ENCODE measurements at regions not wholly inside any gene's neighbourhood (a gene's known extent, or its start where the extent isn't known, plus 50 kb on each side); places are given as distances from the start of the nearest gene placed in this dataset.

DNA sequence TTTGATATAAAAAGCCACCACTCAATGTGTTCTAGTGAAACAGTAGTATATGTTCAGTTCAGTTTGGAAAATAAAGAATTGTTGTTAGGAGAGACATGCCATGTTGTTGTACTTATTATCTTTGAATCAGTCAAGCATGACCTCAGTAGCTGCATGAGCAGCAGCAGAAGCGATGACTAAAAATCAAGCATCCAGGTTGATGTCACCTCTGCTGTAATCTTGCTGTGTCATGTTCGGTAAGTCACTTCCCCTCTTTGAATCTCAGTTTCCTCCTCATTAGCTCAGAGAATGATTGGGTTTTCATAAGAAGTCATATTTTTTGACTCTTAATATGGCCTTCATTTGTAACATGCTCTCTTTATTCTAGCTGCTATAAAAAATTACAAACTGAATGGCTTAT, 428.4 kb upstream of the B3GALT2 start (continued):
- TF ChIP-seq, protein P1, sequence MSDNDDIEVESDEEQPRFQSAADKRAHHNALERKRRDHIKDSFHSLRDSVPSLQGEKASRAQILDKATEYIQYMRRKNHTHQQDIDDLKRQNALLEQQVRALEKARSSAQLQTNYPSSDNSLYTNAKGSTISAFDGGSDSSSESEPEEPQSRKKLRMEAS (IDR thresholded peaks at IDR 0.05) = no peak
- TF ChIP-seq SIN3A (IDR thresholded peaks at IDR 0.05; ENCODE audit: low read depth) (no peak), JUND (IDR thresholded peaks at IDR 0.05) (no peak), CBX3 (IDR thresholded peaks at IDR 0.05; ENCODE audit: low read depth) (0 out of 2 replicates have a peak, but pooled peaks have one; percentile 39), SP1 (IDR thresholded peaks at IDR 0.05; ENCODE audit: low read depth) (peak; percentile 31; the same call in 1 of the 2 replicates), POLR2AphosphoS5 (IDR thresholded peaks at IDR 0.05; ENCODE audit: low read depth, low read length) (no peak), EGR1 (IDR thresholded peaks at IDR 0.05; ENCODE audit: low read depth) (no peak), ZFX (IDR thresholded peaks at IDR 0.05) (no peak), ZNF274 (IDR thresholded peaks at IDR 0.05; ENCODE audit: low read depth, low read length) (no peak), SRF (IDR thresholded peaks at IDR 0.05; ENCODE audit: low read depth) (no peak), EZH2phosphoT487 (IDR thresholded peaks at IDR 0.05; ENCODE audit: borderline replicate concordance) (no peak)
- TF ChIP-seq, protein P2, sequence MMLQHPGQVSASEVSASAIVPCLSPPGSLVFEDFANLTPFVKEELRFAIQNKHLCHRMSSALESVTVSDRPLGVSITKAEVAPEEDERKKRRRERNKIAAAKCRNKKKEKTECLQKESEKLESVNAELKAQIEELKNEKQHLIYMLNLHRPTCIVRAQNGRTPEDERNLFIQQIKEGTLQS (IDR thresholded peaks at IDR 0.05) = peak; percentile 40; the same call in 1 of the 2 replicates
- TF ChIP-seq, protein P3, sequence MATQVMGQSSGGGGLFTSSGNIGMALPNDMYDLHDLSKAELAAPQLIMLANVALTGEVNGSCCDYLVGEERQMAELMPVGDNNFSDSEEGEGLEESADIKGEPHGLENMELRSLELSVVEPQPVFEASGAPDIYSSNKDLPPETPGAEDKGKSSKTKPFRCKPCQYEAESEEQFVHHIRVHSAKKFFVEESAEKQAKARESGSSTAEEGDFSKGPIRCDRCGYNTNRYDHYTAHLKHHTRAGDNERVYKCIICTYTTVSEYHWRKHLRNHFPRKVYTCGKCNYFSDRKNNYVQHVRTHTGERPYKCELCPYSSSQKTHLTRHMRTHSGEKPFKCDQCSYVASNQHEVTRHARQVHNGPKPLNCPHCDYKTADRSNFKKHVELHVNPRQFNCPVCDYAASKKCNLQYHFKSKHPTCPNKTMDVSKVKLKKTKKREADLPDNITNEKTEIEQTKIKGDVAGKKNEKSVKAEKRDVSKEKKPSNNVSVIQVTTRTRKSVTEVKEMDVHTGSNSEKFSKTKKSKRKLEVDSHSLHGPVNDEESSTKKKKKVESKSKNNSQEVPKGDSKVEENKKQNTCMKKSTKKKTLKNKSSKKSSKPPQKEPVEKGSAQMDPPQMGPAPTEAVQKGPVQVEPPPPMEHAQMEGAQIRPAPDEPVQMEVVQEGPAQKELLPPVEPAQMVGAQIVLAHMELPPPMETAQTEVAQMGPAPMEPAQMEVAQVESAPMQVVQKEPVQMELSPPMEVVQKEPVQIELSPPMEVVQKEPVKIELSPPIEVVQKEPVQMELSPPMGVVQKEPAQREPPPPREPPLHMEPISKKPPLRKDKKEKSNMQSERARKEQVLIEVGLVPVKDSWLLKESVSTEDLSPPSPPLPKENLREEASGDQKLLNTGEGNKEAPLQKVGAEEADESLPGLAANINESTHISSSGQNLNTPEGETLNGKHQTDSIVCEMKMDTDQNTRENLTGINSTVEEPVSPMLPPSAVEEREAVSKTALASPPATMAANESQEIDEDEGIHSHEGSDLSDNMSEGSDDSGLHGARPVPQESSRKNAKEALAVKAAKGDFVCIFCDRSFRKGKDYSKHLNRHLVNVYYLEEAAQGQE (IDR thresholded peaks at IDR 0.05; ENCODE audit: low read depth) = no peak

DNA sequence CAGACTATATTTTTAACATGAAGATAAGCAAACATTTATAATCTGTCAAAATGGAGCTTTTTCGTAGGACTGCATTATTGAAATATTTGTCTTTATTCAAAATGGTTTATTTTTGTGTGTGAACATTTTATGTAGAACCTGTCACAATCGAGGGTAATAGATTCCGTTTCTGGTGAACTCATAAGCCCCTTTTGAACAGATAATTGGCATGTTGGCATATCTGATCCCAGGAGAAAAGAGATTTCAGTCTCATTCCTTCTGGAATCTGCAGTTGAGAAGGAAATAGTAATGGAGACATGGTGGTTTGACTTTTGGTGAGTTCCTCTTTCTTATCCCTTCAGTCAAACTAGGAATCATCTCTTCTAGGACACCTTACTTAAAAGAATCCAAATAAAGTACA, 427.9 kb upstream of the B3GALT2 start:
- Histone ChIP-seq H3K4me2 (ENCODE audit: low read length) (no peak overlapping the region; the same call in 1 of the 2 replicates), H3K9ac (ENCODE audit: low read length) (no peak overlapping the region), H3K4me1 (ENCODE audit: control insufficient read depth in 1 of 2, insufficient read depth in 2 of 2, low read length in 2 of 2) (peaks cover 0 to 11% of the 10 kb centered on the region in 2 experiments; a peak in 2 of 4 replicates), H4K20me1 (ENCODE audit: insufficient read depth) (no peaks in the 10 kb centered on the region), H3K9me2 (ENCODE audit: insufficient read depth) (no peaks in the 10 kb centered on the region), H3K4me3 (replicated peaks in 1 of 2; ENCODE audit: low read depth in 1 of 2, low read length in 2 of 2) (no peak overlapping the region), H3K9me3 (ENCODE audit: control insufficient read depth in 1 of 2, insufficient read depth in 1 of 2, low read depth in 1 of 2, low read length in 2 of 2) (no peaks in the 10 kb centered on the region), H3K79me2 (ENCODE audit: insufficient read depth, low read length) (no peaks in the 10 kb centered on the region), H3K36me3 (ENCODE audit: control insufficient read depth in 1 of 2, insufficient read depth in 2 of 2, low read length in 2 of 2) (no peaks in the 10 kb centered on the region), H2AFZ (ENCODE audit: low read depth, low read length, poor library complexity, severe bottlenecking) (peak overlapping the region; percentile 86), H3K27me3 (ENCODE audit: insufficient read depth, low read length) (no peaks in the 10 kb centered on the region), H3K27ac (ENCODE audit: low read depth, low read length) (no peak overlapping the region)
- DNase-seq (ENCODE audit: low read depth, low spot score) (no peak), ATAC-seq (no peak)
- ChIA-PET POLR2A (no interaction called here), CTCF (no interaction called here), RAD21 (ENCODE audit: low non-redundant PET in 1 of 2, low total read pairs in 2 of 2, uncharacterized antibody in 2 of 2, unreplicated experiment in 2 of 2) (no interaction called here)
- no TSS peak for BruUV-seq (replicated peaks)
- intact Hi-C loops (cut with micrococcal nuclease) = no loop called here
- TF ChIP-seq SRF (IDR thresholded peaks at IDR 0.05; ENCODE audit: low read depth) (no peak), FOSL1 (IDR thresholded peaks at IDR 0.05; ENCODE audit: low read depth) (no peak), RAD21 (IDR thresholded peaks at IDR 0.05; ENCODE audit: low read depth) (no peak), EZH2phosphoT487 (IDR thresholded peaks at IDR 0.05; ENCODE audit: borderline replicate concordance) (no peak), EGR1 (IDR thresholded peaks at IDR 0.05; ENCODE audit: low read depth) (no peak), ZNF274 (IDR thresholded peaks at IDR 0.05; ENCODE audit: low read depth, low read length) (no peak)
- TF ChIP-seq, protein P1 (IDR thresholded peaks at IDR 0.05) = no peak
- TF ChIP-seq, protein P4, sequence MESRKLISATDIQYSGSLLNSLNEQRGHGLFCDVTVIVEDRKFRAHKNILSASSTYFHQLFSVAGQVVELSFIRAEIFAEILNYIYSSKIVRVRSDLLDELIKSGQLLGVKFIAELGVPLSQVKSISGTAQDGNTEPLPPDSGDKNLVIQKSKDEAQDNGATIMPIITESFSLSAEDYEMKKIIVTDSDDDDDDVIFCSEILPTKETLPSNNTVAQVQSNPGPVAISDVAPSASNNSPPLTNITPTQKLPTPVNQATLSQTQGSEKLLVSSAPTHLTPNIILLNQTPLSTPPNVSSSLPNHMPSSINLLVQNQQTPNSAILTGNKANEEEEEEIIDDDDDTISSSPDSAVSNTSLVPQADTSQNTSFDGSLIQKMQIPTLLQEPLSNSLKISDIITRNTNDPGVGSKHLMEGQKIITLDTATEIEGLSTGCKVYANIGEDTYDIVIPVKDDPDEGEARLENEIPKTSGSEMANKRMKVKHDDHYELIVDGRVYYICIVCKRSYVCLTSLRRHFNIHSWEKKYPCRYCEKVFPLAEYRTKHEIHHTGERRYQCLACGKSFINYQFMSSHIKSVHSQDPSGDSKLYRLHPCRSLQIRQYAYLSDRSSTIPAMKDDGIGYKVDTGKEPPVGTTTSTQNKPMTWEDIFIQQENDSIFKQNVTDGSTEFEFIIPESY (IDR thresholded peaks at IDR 0.05; ENCODE audit: extremely low read depth, insufficient replicate concordance, low read length) = no peak
- TF ChIP-seq, protein P3 (IDR thresholded peaks at IDR 0.05; ENCODE audit: low read depth) = no peak

Data from HCT116 (cell line).